GM19395 (cell line): ENCODE measurements at regions not wholly inside any gene's neighbourhood (a gene's known extent, or its start where the extent isn't known, plus 50 kb on each side); places are given as distances from the start of the nearest gene placed in this dataset.
"Not testable (repeated sequence)": the region's sequence is repeated elsewhere in the genome, so short reads cannot be mapped to it uniquely, and the experiment has no call there.

Source experiments
- ATAC-seq: cut with Tn5 transposase; IDR thresholded peaks from one replicate; pipeline ENCODE4 v1.9.1; 2021; ENCODE audit warnings: mild to moderate bottlenecking, moderate library complexity; ENCODE audit not compliant: unreplicated experiment

- ATAC-seq = peak; percentile 100
Observed at GRCh38 chr1:223992456-223993246, 121.3 kb upstream of the FBXO28 start.

DNA sequence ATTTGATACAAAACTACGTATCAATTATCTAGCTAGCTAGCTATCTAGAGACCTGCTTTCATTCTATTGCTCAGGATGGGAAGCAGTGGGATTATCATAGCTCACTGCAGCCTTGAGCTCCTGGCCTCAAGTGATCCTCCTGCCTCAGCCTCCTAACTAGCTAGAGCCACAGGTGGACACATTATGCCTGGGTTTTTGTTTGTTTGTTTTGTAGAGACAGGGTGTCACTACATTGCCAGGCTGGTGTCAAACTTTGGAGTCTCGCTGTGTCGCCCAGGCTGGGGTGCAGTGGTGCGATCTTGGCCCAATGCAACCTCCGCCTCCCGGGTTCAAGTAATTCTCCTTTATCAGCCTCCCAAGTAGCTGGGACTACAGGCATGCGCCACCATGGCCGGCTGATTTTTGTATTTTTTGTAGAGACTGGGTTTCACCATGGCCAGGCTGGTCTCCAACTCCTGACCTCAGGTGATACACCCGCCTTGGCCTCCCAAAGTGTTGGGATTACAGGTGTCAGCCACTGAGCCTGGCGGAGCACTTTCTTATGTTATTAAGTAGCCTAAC, 122.5 kb upstream of the FBXO28 start:
- ATAC-seq = not testable (repeated sequence)

DNA sequence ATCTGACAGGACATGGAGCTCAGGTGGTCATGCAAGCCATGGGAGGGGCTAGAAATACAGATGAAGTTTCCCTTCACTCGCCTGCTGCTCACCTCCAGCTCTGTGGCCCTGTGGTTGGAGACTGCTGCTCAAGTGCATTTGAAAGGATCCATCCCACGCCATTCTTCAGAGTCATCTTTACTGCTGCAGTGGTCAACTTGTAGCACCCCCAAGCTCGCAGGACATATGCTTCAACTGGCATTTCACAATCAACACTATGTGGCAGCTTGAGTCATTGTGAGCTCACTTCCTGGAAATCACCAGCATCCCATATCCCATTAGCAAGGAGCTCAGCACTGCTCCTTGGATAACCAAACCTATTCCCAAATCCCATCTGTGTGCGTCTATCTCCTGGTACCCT, 116.2 kb upstream of the TP53BP2 start:
- not testable (repeated sequence) for ATAC-seq

- ATAC-seq = not testable (repeated sequence)
Observed at GRCh38 chr1:223952801-223953200, 107.1 kb upstream of the TP53BP2 start.

DNA sequence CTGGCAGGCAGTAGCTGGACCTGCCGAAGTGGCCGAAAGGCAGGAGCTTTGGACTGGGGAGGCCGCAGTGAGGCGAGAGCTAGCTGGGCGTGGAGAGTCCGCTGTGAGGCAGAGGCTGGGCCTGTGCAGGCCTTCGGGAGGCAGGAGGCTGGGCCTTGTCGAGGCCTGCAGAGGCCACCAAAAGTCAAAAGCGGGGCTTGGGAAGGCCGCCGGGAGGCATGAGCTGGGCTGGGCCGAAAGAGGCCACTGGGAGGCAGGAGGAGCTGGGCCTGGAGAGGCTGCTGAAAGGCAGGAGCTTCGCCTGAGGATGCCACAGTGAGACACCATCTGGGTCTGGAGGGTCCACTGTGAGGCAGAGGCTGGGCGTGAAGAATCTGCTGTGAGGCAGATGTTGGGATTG, 105.8 kb upstream of the TP53BP2 start:
- ATAC-seq = not testable (repeated sequence)

- ATAC-seq = not testable (repeated sequence)
Observed at GRCh38 chr1:223949944-223950343, 104.2 kb upstream of the TP53BP2 start.

DNA sequence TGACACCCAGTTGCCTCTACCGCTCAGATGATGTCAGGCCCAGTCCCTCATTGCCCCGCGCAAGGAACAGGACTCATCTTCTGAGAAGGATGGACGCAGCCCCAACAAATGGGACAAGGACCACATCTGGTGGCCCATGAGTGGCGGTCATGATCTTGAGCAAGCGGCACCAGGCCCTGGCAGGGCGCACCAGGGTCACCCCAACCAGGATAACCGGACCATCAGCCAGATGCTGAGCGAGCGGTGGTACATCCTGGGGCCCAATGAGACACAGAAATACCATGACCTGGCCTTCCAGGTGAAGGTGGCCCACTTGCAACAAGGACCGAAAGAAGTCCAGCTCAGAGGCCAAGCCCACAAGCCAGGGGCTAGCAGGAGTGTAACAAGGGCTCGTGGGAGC, 102.3 kb upstream of the TP53BP2 start:
- ATAC-seq = not testable (repeated sequence)

DNA sequence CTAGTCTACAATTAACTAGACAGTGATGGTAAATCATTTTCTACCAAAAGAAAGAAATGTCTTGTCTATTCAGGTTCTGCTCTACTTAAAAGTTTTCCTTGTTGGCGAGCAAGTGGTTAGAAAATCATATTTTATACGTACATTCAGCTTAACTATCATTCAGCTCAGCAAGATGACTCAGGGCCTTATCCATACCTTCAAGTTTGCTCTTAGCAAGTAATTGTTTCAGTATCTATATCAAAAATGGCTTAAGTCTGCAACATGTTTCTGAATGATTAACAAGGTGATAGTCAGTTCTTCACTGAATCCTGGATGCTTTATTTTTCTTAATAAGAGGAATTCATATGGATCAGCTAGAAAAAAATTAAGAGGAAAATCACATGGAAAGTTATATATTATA, 90.8 kb upstream of the TP53BP2 start:
- ATAC-seq = not testable (repeated sequence)

DNA sequence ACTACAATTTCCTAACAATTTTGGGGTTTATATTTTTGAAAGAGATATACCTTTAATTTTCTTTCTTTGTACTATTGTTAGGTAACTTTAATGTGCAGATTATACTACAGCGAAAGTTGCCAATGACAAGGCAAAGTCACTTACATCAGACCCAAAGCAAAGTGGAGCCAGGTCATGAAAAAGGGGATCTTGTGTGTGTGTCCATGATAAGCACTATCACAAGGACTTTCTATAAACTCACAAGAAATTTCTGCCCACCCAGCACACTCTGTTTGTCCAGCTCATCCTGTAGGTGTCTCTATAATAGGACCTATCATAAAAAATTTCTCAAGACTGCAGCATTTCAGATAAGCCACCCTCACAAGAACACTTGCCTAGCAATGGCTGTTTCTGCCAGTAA, 85.7 kb upstream of the TP53BP2 start:
- ATAC-seq = not testable (repeated sequence)

DNA sequence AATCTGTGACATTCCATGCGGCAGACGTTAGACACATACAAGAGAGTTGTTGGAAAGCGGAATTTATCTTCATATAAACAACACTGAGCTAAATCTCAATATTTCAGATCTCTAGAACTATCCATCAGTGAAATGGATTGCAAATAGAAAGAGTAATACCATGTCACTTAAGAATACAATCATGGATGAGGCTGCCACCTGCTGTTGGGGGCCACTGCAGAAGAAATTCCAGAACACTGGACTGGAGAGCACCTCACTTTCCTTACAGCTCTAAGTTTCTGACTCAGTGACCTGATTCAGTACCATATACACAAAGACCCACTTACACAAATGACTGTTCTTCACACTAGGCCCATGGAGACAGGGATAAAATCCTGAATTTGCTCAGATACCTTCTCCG, 75.1 kb upstream of the TP53BP2 start:
- ATAC-seq = not testable (repeated sequence)

GRCh38 chr1:223915476-223915875, 69.7 kb upstream of the TP53BP2 start:
- ATAC-seq = not testable (repeated sequence)

- not testable (repeated sequence) for ATAC-seq
Observed at GRCh38 chr1:223913715-223914114, 68.0 kb upstream of the TP53BP2 start.

- ATAC-seq = not testable (repeated sequence)
Observed at GRCh38 chr1:223907943-223908587, 62.3 kb upstream of the TP53BP2 start.

DNA sequence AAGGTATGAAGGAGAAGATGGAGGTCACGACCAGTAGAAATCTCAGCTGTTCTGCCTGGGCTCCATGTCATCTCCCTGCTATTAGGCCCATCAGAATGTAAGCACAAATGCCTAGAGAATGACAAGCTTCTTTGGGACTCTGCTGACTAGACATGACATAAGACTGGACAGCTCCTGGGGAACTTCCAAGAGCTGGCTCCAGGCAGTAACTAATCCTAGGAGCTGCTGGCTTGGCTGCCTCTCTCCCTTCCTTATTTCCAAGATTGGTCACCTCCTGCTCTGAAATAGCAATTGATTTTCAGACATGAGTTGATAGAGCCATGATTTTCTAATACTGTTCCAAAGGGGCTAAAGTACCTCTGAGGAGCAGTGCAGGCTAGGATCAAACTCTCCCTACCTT, 57.5 kb upstream of the TP53BP2 start:
- ATAC-seq = not testable (repeated sequence)

DNA sequence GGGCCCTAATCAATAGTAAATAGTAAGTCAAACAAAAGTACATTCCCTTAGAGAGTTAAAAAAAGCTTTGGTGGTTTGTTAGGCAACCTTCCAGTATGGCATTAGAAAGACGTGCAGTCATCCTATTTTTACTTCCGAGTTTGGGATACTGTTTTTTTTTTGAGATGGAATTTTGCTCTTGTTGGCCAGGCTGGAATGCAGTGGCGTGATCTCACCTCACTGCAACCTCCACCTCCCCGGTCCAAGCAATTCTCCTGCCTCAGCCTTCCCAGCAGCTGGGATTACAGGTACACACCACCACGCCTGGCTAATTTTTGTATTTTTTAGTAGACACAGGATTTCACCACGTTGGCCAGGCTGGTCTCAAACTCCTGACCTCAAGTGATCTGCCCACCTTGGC, 54.0 kb upstream of the TP53BP2 start:
- ATAC-seq = not testable (repeated sequence)

GRCh38 chr1:223897097-223897496, 51.4 kb upstream of the TP53BP2 start:
- not testable (repeated sequence) for ATAC-seq

GRCh38 chr1:223895950-223896349, 50.2 kb upstream of the TP53BP2 start:
- not testable (repeated sequence) for ATAC-seq
